ENCODE measurements at regions not wholly inside any gene's neighbourhood (a gene's known extent, or its start where the extent isn't known, plus 50 kb on each side); places are given as distances from the start of the nearest gene placed in this dataset.

GRCh38 chr1:43008115-43009060 is 49.7 kb upstream of the SLC2A1 start (continued):
- TF ChIP-seq, protein P1, sequence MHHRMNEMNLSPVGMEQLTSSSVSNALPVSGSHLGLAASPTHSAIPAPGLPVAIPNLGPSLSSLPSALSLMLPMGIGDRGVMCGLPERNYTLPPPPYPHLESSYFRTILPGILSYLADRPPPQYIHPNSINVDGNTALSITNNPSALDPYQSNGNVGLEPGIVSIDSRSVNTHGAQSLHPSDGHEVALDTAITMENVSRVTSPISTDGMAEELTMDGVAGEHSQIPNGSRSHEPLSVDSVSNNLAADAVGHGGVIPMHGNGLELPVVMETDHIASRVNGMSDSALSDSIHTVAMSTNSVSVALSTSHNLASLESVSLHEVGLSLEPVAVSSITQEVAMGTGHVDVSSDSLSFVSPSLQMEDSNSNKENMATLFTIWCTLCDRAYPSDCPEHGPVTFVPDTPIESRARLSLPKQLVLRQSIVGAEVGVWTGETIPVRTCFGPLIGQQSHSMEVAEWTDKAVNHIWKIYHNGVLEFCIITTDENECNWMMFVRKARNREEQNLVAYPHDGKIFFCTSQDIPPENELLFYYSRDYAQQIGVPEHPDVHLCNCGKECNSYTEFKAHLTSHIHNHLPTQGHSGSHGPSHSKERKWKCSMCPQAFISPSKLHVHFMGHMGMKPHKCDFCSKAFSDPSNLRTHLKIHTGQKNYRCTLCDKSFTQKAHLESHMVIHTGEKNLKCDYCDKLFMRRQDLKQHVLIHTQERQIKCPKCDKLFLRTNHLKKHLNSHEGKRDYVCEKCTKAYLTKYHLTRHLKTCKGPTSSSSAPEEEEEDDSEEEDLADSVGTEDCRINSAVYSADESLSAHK (CRISPR knock-in tag; IDR thresholded peaks at IDR 0.05; ENCODE audit: borderline replicate concordance): no peak
- TF ChIP-seq RBM22 (optimal IDR thresholded peaks at IDR 0.05; ENCODE audit: low read length): no peak
- no peak for TF ChIP-seq NBN (conservative IDR thresholded peaks at IDR 0.05)
- no peak; the same call in 1 of the 2 replicates for TF ChIP-seq KDM5A (IDR thresholded peaks at IDR 0.05; ENCODE audit: borderline replicate concordance, low read length)
- TF ChIP-seq AGO1 (IDR thresholded peaks at IDR 0.05; ENCODE audit: low read depth, low read length, poor library complexity, severe bottlenecking): no peak
- no peak for TF ChIP-seq DNMT3B (CRISPR knock-in tag; conservative IDR thresholded peaks at IDR 0.05)
- TF ChIP-seq, protein P2, sequence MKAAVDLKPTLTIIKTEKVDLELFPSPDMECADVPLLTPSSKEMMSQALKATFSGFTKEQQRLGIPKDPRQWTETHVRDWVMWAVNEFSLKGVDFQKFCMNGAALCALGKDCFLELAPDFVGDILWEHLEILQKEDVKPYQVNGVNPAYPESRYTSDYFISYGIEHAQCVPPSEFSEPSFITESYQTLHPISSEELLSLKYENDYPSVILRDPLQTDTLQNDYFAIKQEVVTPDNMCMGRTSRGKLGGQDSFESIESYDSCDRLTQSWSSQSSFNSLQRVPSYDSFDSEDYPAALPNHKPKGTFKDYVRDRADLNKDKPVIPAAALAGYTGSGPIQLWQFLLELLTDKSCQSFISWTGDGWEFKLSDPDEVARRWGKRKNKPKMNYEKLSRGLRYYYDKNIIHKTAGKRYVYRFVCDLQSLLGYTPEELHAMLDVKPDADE (CRISPR knock-in tag; IDR thresholded peaks at IDR 0.05): no peak
- no peak for TF ChIP-seq ZBTB7A (CRISPR knock-in tag; IDR thresholded peaks at IDR 0.05)
- TF ChIP-seq RERE (CRISPR knock-in tag; IDR thresholded peaks at IDR 0.05; ENCODE audit: low read depth): no peak
- no peak for TF ChIP-seq SETDB1 (CRISPR knock-in tag; IDR thresholded peaks at IDR 0.05; ENCODE audit: borderline replicate concordance)
- TF ChIP-seq ZNF253 (CRISPR knock-in tag; IDR thresholded peaks at IDR 0.05; ENCODE audit: borderline replicate concordance): no peak
- no peak for TF ChIP-seq ZNF235 (CRISPR knock-in tag; IDR thresholded peaks at IDR 0.05; ENCODE audit: borderline replicate concordance)
- TF ChIP-seq CEBPG (CRISPR knock-in tag; IDR thresholded peaks at IDR 0.05): no peak
- TF ChIP-seq, protein P3, sequence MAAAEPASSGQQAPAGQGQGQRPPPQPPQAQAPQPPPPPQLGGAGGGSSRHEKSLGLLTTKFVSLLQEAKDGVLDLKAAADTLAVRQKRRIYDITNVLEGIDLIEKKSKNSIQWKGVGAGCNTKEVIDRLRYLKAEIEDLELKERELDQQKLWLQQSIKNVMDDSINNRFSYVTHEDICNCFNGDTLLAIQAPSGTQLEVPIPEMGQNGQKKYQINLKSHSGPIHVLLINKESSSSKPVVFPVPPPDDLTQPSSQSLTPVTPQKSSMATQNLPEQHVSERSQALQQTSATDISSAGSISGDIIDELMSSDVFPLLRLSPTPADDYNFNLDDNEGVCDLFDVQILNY (CRISPR knock-in tag; conservative IDR thresholded peaks at IDR 0.05): no peak
- TF ChIP-seq GLMP (CRISPR knock-in tag; IDR thresholded peaks at IDR 0.05; ENCODE audit: borderline replicate concordance): no peak
- peak; percentile 14; the same call in 1 of the 2 replicates for TF ChIP-seq NFYC (CRISPR knock-in tag; IDR thresholded peaks at IDR 0.05)
- no peak for TF ChIP-seq POLR2A (IDR thresholded peaks at IDR 0.05; ENCODE audit: insufficient read depth in 1 of 2, low read depth in 2 of 2, low read length in 2 of 2)
- no peak for TF ChIP-seq ZNF552 (CRISPR knock-in tag; IDR thresholded peaks at IDR 0.05; ENCODE audit: borderline replicate concordance)

Data from HepG2 (cell line).